T47D (cell line): ENCODE measurements at regions not wholly inside any gene's neighbourhood (a gene's known extent, or its start where the extent isn't known, plus 50 kb on each side); places are given as distances from the start of the nearest gene placed in this dataset.

ENCODE experiments used
- DNase-seq, 2 experiments: peaks; one replicate each; pipeline versions ENCODE4 v3.0.0 to v3.0.0-alpha.2; 2011 to 2012; ENCODE audit warnings: low read depth in 1 of 2, low spot score in 1 of 2
- JUND ChIP-seq: IDR thresholded peaks from 2 replicates; pipeline ENCODE4 v1.6.1; 2012; ENCODE audit warnings: low read depth
- in situ Hi-C: cut with HindIII; loops from 2 replicates; pipeline ENCODE4 v1.10.0; 2016; ENCODE audit warnings: low sequenced_read_pairs, low pct_unique_long_range_greater_than_20kb

DNA sequence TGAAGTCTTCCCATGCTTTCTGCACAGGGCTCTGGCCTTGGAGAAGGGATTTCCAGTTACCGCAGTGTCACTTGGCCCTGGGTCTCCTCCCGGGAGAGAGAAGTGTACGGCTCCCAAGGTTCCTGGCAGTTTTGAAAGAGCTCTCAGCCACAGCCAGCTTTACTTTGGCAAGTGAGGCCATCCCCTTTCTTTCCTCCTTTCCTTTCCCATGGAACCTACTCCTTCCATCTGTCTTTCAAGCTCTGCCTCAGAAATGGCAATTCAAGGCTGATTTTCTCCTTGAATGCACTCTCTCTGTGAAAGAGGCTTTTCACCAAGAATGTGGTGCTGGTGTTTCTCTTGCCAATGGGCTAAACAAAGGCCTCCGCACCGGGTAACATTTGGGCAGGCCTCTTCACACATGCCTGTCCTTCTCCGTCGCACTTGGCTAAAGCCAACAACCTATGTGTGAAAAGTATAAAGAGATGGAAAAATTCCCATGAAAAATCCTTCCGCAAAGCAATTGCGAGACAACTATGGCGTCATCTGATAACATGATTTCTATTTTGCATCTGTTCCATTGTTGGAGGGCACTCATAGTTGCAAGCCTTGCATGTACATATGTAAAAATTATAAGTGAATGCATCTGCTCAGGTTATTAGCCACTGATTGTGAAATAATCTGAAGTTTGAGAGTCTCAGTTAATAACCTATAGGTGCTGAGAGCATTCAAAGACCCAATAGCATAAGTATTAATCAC is 125.4 kb downstream of the PFKFB3 start:
- no peak for TF ChIP-seq JUND
- DNase-seq = no peak
- in situ Hi-C loops = no loop called here

DNA sequence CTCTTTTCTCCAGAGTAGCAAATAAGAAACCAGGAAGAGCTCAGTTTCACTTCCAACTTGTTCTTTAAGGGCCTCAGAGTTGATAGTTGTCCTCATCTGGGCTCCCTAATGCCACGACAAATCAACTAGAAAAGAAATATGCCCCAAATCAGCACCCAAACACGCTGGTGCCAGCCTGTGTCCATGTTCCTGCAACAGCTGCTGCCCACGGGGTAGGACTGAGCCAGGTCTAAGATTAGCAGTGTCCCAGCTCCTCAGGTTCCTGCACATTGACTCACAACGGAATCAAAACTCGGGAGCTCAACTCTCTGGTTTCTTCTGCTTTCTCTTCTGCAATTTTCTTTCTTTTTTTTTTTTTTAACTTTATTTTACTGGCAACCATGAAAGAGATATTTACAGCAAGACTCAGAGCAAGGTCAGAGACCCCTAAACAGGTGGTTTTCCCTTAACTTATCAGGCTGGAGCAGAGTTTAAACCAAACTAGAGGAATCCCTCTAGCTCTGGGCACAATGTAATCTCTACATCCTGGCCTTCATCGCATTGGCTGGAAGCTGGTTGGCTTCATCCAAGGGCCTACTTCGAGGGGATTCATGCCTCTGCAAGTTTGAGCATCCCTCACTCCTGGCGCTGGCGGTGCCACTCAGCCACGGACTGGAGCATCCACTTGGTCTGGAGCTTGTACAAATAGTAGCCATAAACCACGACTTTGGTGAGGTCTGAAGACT is 126.1 kb downstream of the PFKFB3 start:
- in situ Hi-C loops = no loop called here
- no peak for DNase-seq

GRCh38 chr10:6333086-6333485 is 130.4 kb downstream of the PFKFB3 start:
- in situ Hi-C loops = no loop called here
- no peak for DNase-seq
- no peak for TF ChIP-seq JUND

More for the DNA sequence above, 126.1 kb downstream of the PFKFB3 start:
- TF ChIP-seq JUND = no peak

DNA sequence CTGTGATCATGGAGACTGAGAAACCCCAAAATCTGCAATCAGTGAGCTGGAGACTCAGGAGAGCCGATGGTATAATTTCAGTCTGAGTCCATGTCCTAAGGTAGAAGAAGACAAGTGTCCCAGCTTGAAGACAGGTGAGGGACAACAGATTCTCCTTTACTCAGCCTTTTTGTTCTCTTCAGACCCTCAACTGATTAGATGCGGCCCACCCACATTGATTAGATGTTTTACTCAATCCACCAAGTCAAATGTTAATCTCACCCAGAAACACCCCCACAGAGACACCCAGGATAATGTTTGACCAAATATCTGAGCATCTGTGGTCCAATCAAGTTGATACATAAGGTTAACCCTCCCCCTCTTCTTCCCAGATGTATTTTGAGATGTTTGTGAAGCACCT is 131.2 kb downstream of the PFKFB3 start:
- DNase-seq = no peak
- in situ Hi-C loops = no loop called here
- no peak for TF ChIP-seq JUND

- TF ChIP-seq JUND = no peak
- DNase-seq = no peak
- in situ Hi-C loops = no loop called here
Measured at GRCh38 chr10:6336016-6336415, 133.3 kb downstream of the PFKFB3 start.

DNA sequence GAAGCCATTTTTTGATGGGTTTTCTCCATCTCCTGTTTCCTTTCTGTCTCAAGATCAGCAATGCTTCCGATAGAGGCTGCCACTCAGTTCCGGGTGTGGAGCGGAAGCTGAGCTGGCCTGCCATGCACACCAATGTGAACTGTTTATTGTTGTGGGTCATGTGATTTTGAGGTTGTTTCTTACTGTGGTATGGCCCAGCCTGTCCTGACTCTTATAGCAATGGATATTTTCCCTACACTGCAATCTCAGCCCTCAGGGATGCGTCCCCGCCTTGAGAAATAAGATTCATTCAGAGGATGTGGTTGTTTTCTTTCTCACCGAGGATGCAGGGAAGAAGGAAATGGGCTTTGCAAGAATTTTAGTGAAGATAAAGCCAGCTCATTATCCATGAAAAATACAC is 134.7 kb downstream of the PFKFB3 start:
- no peak for TF ChIP-seq JUND
- in situ Hi-C loops = no loop called here
- DNase-seq = no peak

DNA sequence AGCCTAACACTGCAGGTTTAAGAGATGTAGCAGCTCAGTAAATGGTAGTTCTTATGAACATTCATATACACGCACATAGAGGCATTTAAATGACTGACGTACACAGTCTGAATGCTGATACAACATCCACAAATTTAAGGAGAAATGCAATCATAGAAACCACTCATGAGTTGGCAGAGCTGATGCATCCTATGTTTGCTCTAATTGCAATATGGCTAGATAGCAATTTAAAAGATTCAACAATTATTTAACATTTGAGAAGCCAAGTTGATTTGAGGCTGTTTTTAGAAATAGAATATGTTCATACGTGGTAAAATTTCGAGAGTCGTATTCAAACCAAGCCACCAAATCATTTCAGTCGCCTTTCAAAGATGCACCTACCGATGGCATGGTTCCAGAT is 135.6 kb downstream of the PFKFB3 start:
- DNase-seq = no peak
- in situ Hi-C loops = no loop called here
- TF ChIP-seq JUND = no peak

DNA sequence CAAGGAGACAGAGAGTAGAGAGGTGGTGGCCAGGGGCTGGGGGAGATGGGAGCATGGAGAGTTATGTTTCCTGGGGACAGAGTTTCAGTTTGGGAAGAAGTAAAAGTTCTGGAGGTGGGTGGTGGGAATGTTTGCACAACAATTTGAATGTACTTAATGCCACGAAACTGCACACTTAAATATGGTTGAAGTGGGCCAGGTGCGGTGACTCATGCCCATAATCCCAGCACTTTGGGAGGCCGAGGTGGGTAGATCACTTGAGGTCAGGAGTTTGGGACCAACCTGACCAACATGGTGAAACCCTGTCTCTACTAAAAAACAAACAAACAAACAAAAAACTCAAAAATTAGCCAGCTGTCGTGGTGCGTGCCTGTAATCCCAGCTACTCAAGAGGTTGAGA is 137.2 kb downstream of the PFKFB3 start:
- no peak for TF ChIP-seq JUND
- in situ Hi-C loops = no loop called here
- no peak for DNase-seq

GRCh38 chr10:6342096-6342685 is 139.5 kb downstream of the PFKFB3 start:
- no peak for TF ChIP-seq JUND
- in situ Hi-C loops = no loop called here
- no peak for DNase-seq

- TF ChIP-seq JUND = no peak
- in situ Hi-C loops = no loop called here
- DNase-seq = no peak
Measured at GRCh38 chr10:6343305-6344010, 140.7 kb downstream of the PFKFB3 start.

DNA sequence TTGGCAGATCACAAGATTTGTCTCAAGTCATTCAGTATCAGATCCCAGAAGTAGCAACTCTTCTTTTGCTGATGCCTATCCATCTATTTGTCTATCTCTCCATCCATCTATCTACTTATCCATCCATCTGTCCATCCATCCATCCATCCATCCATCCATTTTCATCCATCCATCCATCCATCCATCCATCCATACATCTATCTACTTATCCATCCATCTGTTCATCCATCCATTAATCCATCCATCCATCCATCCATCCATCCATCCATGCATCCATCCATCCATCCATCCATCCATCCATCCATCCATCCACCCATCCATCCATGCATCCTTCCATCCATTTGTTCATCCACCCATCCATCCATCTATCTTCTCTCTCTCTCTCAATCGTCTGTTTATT is 142.7 kb downstream of the PFKFB3 start:
- no peak for DNase-seq
- no peak for TF ChIP-seq JUND
- in situ Hi-C loops = no loop called here

GRCh38 chr10:6346631-6347030 is 143.9 kb downstream of the PFKFB3 start:
- DNase-seq = no peak

More at GRCh38 chr10:6346631-6347030, 143.9 kb downstream of the PFKFB3 start:
- TF ChIP-seq JUND = no peak
- in situ Hi-C loops = no loop called here
